K562 (cell line): ENCODE measurements at regions not wholly inside any gene's neighbourhood (a gene's known extent, or its start where the extent isn't known, plus 50 kb on each side); places are given as distances from the start of the nearest gene placed in this dataset.

Experiments used
- JUNB ChIP-seq: fragments of 450-650 bp; formaldehyde crosslinking; conservative IDR thresholded peaks from 2 replicates; pipeline ENCODE4 v1.4.0; 2020; ENCODE audit warnings: mild to moderate bottlenecking
- SIN3A ChIP-seq, 2 experiments: fragments of 150-350 bp in 1 of 2; IDR thresholded peaks; 2 replicates each; pipeline ENCODE4 v1.6.1; 2011 to 2016; ENCODE audit warnings: borderline replicate concordance in 2 of 2, low read depth in 2 of 2, low read length in 2 of 2, mild to moderate bottlenecking in 2 of 2, moderate library complexity in 2 of 2; ENCODE audit not compliant: control insufficient read depth in 1 of 2
- SOX6 ChIP-seq: fragments of 450-650 bp; IDR thresholded peaks from 2 replicates; pipeline ENCODE4 v1.6.1; 2014; ENCODE audit warnings: mild to moderate bottlenecking
- TF ChIP-seq, protein P1 (sequence below), 3 experiments: IDR thresholded peaks in 2 of 3; conservative IDR thresholded peaks in 1 of 3; 2 replicates each; pipeline ENCODE4 v1.5.1; 2011 to 2012; ENCODE audit warnings: low read length in 3 of 3, mild to moderate bottlenecking in 3 of 3, control low read depth in 2 of 3, improper control_type of control experiment in 1 of 3, inconsistent platforms in 1 of 3, low read depth in 1 of 3, mixed read lengths in 1 of 3, moderate library complexity in 1 of 3; ENCODE audit not compliant: insufficient read depth in 2 of 3
- TF ChIP-seq, protein P2 (sequence below), 2 experiments: fragments of 450-650 bp; formaldehyde crosslinking in 1 of 2; IDR thresholded peaks; 2 replicates each; pipeline versions ENCODE4 v1.4.0 to v1.6.1; 2014 to 2020; ENCODE audit warnings: mild to moderate bottlenecking in 2 of 2, borderline replicate concordance in 1 of 2, low read depth in 1 of 2

DNA sequence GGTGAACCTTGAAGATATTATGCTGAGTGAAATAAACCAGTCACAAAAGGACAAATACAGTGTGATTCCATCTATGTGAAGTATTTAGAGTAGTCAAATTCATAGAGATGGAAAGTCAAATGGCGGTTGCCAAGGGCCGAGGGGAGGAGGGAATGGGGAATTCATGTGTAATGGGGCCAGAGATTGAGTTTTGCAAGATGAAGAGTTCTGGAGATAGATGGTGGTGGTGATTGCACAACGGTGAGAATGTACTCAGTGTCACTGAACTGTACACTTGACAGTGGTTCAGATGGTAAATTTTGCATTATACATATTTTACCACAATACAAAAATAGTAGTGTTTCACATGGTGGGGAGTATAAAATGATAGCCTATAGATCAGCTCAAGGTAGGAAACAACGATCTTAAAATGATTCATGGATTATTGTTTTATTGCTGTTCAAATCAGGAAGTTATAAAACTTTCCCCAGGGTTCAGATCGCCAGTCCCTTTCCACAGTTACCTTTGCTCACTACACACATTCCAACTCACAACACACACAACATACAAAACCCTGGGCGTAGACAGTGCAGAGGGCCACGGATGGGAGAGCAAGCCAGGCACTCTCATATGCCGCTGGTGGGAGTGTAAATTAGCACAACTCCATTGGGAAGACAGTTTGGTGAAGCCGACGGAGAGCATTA is 219.9 kb downstream of the ZIC5 start:
- TF ChIP-seq, protein P1, sequence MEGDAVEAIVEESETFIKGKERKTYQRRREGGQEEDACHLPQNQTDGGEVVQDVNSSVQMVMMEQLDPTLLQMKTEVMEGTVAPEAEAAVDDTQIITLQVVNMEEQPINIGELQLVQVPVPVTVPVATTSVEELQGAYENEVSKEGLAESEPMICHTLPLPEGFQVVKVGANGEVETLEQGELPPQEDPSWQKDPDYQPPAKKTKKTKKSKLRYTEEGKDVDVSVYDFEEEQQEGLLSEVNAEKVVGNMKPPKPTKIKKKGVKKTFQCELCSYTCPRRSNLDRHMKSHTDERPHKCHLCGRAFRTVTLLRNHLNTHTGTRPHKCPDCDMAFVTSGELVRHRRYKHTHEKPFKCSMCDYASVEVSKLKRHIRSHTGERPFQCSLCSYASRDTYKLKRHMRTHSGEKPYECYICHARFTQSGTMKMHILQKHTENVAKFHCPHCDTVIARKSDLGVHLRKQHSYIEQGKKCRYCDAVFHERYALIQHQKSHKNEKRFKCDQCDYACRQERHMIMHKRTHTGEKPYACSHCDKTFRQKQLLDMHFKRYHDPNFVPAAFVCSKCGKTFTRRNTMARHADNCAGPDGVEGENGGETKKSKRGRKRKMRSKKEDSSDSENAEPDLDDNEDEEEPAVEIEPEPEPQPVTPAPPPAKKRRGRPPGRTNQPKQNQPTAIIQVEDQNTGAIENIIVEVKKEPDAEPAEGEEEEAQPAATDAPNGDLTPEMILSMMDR (IDR thresholded peaks at IDR 0.05 in 2 of 3, conservative IDR thresholded peaks at IDR 0.05 in 1 of 3; ENCODE audit: insufficient read depth in 2 of 3, low read depth in 1 of 3, low read length in 3 of 3) = no peak
- TF ChIP-seq, protein P2, sequence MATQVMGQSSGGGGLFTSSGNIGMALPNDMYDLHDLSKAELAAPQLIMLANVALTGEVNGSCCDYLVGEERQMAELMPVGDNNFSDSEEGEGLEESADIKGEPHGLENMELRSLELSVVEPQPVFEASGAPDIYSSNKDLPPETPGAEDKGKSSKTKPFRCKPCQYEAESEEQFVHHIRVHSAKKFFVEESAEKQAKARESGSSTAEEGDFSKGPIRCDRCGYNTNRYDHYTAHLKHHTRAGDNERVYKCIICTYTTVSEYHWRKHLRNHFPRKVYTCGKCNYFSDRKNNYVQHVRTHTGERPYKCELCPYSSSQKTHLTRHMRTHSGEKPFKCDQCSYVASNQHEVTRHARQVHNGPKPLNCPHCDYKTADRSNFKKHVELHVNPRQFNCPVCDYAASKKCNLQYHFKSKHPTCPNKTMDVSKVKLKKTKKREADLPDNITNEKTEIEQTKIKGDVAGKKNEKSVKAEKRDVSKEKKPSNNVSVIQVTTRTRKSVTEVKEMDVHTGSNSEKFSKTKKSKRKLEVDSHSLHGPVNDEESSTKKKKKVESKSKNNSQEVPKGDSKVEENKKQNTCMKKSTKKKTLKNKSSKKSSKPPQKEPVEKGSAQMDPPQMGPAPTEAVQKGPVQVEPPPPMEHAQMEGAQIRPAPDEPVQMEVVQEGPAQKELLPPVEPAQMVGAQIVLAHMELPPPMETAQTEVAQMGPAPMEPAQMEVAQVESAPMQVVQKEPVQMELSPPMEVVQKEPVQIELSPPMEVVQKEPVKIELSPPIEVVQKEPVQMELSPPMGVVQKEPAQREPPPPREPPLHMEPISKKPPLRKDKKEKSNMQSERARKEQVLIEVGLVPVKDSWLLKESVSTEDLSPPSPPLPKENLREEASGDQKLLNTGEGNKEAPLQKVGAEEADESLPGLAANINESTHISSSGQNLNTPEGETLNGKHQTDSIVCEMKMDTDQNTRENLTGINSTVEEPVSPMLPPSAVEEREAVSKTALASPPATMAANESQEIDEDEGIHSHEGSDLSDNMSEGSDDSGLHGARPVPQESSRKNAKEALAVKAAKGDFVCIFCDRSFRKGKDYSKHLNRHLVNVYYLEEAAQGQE (IDR thresholded peaks at IDR 0.05; ENCODE audit: borderline replicate concordance) = no peak
- TF ChIP-seq, protein P2 (CRISPR knock-in tag; IDR thresholded peaks at IDR 0.05; ENCODE audit: low read depth) = no peak
- TF ChIP-seq JUNB (CRISPR knock-in tag) = no peak
- no peak for TF ChIP-seq SIN3A (IDR thresholded peaks at IDR 0.05; ENCODE audit: borderline replicate concordance in 2 of 2, control insufficient read depth in 1 of 2, low read depth in 2 of 2, low read length in 2 of 2)
- TF ChIP-seq SOX6 = no peak
